ENCODE measurements at regions not wholly inside any gene's neighbourhood (a gene's known extent, or its start where the extent isn't known, plus 50 kb on each side); places are given as distances from the start of the nearest gene placed in this dataset.

- intact Hi-C loops (cut with DNase I; ENCODE audit: low total_unique reads): no loop called here
Observed at GRCh38 chr6:56401477-56402070, 154.2 kb upstream of the COL21A1 start.

GRCh38 chr6:56400273-56400672 is 152.9 kb upstream of the COL21A1 start:
- intact Hi-C loops (cut with DNase I; ENCODE audit: low total_unique reads): no loop called here
- Histone ChIP-seq H3K27me3 (no peaks in the 10 kb centered on the region), H3K9me3 (no peaks in the 10 kb centered on the region), H3K4me3 (no peak overlapping the region), H3K4me1 (no peaks in the 10 kb centered on the region), H3K36me3 (ENCODE audit: low read depth, missing control alignments) (no peaks in the 10 kb centered on the region), H3K27ac (no peak overlapping the region)
- WGBS, 2 donors: 69 to 77% methylated on average over 4 of the region's 4 CpGs
- no peak for TF ChIP-seq POLR2A (IDR thresholded peaks at IDR 0.05)
- no peak for TF ChIP-seq CTCF (IDR thresholded peaks at IDR 0.05)
- no peak for DNase-seq

More at GRCh38 chr6:56401477-56402070, 154.2 kb upstream of the COL21A1 start:
- 95 to 98% methylated on average over 1 of the region's 1 CpG for WGBS, 2 donors
- Histone ChIP-seq H3K4me1 (no peaks in the 10 kb centered on the region), H3K27ac (no peak overlapping the region), H3K9me3 (no peaks in the 10 kb centered on the region), H3K27me3 (no peaks in the 10 kb centered on the region), H3K4me3 (no peak overlapping the region), H3K36me3 (ENCODE audit: low read depth, missing control alignments) (no peaks in the 10 kb centered on the region)
- TF ChIP-seq CTCF (IDR thresholded peaks at IDR 0.05) (no peak), POLR2A (IDR thresholded peaks at IDR 0.05) (no peak)
- DNase-seq: no peak

GRCh38 chr6:56399672-56400263 is 152.4 kb upstream of the COL21A1 start:
- no peak overlapping the region for H3K4me3 ChIP-seq
- DNase-seq: no peak
- H3K36me3 ChIP-seq (ENCODE audit: low read depth, missing control alignments): no peaks in the 10 kb centered on the region
- H3K4me1 ChIP-seq: no peaks in the 10 kb centered on the region
- no peaks in the 10 kb centered on the region for H3K27me3 ChIP-seq
- TF ChIP-seq CTCF (IDR thresholded peaks at IDR 0.05) (no peak), POLR2A (IDR thresholded peaks at IDR 0.05) (no peak)
- H3K9me3 ChIP-seq: no peaks in the 10 kb centered on the region
- intact Hi-C loops (cut with DNase I; ENCODE audit: low total_unique reads): no loop called here
- no peak overlapping the region for H3K27ac ChIP-seq
- 77 to 83% methylated on average over 9 to 10 of the region's 10 CpGs for WGBS, 2 donors

GRCh38 chr6:56399250-56399671 is 151.9 kb upstream of the COL21A1 start:
- no peak overlapping the region for H3K4me3 ChIP-seq
- H3K27ac ChIP-seq: no peak overlapping the region
- H3K9me3 ChIP-seq: no peaks in the 10 kb centered on the region
- no peaks in the 10 kb centered on the region for H3K27me3 ChIP-seq
- no peaks in the 10 kb centered on the region for H3K4me1 ChIP-seq
- DNase-seq: no peak
- no peaks in the 10 kb centered on the region for H3K36me3 ChIP-seq (ENCODE audit: low read depth, missing control alignments)
- intact Hi-C loops (cut with DNase I; ENCODE audit: low total_unique reads): no loop called here
- no peak for TF ChIP-seq CTCF (IDR thresholded peaks at IDR 0.05)
- no peak for TF ChIP-seq POLR2A (IDR thresholded peaks at IDR 0.05)
- 78 to 83% methylated on average over 2 of the region's 2 CpGs for WGBS, 2 donors

GRCh38 chr6:56396435-56396834 is 149.1 kb upstream of the COL21A1 start:
- no peaks in the 10 kb centered on the region for H3K27me3 ChIP-seq
- H3K36me3 ChIP-seq (ENCODE audit: low read depth, missing control alignments): no peaks in the 10 kb centered on the region
- H3K27ac ChIP-seq: no peak overlapping the region
- H3K4me3 ChIP-seq: no peak overlapping the region
- H3K4me1 ChIP-seq: no peaks in the 10 kb centered on the region
- no peaks in the 10 kb centered on the region for H3K9me3 ChIP-seq
- intact Hi-C loops (cut with DNase I; ENCODE audit: low total_unique reads): no loop called here
- WGBS, 2 donors: 85 to 93% methylated on average over 2 of the region's 2 CpGs
- TF ChIP-seq POLR2A (IDR thresholded peaks at IDR 0.05) (no peak), CTCF (IDR thresholded peaks at IDR 0.05) (no peak)
- DNase-seq: no peak
